GM12873 (cell line): ENCODE measurements at regions not wholly inside any gene's neighbourhood (a gene's known extent, or its start where the extent isn't known, plus 50 kb on each side); places are given as distances from the start of the nearest gene placed in this dataset.

Experiments used
- CTCF ChIP-seq: IDR thresholded peaks from 2 replicates; pipeline ENCODE4 v1.5.1; 2012; ENCODE audit warnings: low read depth, mild to moderate bottlenecking, moderate library complexity, low read length, control low read depth; ENCODE audit not compliant: insufficient read depth; ENCODE audit errors: missing control alignments

- no peak for TF ChIP-seq CTCF
Observed at GRCh38 chr7:40948239-40948638, 754.7 kb downstream of the INHBA start.

DNA sequence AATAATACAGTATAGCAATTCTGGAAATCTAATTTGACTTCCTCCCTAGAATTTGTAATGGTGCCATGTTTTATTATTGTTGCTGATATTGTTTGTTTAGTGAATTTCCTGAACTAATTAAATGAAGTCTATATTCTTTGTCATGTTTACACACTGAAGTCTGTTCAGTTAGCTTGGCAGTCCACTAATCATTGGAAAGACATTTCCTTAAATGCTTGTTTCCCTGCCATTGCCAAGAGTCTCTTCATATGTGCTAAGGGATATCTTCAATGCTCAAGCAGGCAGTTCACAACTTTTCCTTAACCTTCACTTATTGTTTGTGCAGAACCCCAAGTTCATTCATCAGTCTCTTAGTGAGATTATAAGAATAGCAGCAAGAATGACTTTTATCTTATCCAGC lies 755.3 kb downstream of the INHBA start:
- no peak for TF ChIP-seq CTCF

DNA sequence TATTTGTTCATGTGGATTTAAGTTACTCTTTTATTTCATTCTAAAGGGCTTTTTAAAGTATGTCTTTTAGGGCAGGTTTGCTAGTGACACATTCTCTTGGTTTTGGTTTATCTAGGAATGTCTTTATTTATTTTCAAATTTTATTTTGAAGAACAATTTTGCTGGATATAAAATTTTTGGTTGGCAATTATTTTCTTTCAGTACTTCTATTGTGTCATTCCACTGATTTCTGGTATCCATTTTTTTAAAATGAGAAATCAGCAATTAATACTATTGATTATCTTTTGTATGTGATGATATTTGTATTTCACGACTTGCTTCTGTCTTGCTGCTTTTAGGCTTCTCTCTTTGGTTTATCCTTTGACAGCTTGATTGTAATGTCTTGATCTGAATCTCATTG lies 756.3 kb downstream of the INHBA start:
- TF ChIP-seq CTCF = no peak

- no peak for TF ChIP-seq CTCF
Observed at GRCh38 chr7:40945788-40946187, 757.1 kb downstream of the INHBA start.

GRCh38 chr7:40944981-40945585 lies 757.8 kb downstream of the INHBA start:
- TF ChIP-seq CTCF = no peak

GRCh38 chr7:40937879-40938278 lies 765.0 kb downstream of the INHBA start:
- no peak for TF ChIP-seq CTCF

DNA sequence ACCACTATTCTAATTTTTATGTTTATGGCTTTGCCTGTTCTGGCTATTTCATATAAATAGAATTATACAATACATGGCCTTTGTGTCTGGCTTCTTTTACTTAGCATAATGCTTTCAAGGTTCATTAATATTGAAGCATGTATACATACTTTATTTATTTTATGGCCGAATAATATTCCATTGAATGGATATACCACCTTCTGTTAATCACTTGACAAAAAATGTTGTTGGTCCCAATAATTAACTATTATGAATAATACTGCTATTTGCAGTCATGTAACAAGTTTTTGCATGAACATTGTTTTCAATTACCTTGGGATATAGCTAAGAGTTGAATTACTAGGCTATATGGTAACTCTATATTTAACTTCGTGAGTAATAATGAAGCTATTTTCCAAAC lies 767.5 kb downstream of the INHBA start:
- no peak for TF ChIP-seq CTCF
